H54 (cell line): ENCODE measurements at regions not wholly inside any gene's neighbourhood (a gene's known extent, or its start where the extent isn't known, plus 50 kb on each side); places are given as distances from the start of the nearest gene placed in this dataset.
A peak's percentile ranks its signal among the peaks of the same experiment; 100 is the strongest.

Experiments used
- DNase-seq: peaks from one replicate; pipeline ENCODE4 v3.0.0; 2011; ENCODE audit warnings: low spot score, mixed read lengths; ENCODE audit not compliant: insufficient read length
- FAIRE-seq: peaks from 3 replicates; lab custom pipeline; 2011; peaks lifted over from hg19 to GRCh38; lab: Jason Lieb, UNC
- POLR2A ChIP-seq: IDR thresholded peaks from 2 replicates; pipeline ENCODE4 v1.6.1; 2011; ENCODE audit warnings: low read depth, mild to moderate bottlenecking, low read length

DNA sequence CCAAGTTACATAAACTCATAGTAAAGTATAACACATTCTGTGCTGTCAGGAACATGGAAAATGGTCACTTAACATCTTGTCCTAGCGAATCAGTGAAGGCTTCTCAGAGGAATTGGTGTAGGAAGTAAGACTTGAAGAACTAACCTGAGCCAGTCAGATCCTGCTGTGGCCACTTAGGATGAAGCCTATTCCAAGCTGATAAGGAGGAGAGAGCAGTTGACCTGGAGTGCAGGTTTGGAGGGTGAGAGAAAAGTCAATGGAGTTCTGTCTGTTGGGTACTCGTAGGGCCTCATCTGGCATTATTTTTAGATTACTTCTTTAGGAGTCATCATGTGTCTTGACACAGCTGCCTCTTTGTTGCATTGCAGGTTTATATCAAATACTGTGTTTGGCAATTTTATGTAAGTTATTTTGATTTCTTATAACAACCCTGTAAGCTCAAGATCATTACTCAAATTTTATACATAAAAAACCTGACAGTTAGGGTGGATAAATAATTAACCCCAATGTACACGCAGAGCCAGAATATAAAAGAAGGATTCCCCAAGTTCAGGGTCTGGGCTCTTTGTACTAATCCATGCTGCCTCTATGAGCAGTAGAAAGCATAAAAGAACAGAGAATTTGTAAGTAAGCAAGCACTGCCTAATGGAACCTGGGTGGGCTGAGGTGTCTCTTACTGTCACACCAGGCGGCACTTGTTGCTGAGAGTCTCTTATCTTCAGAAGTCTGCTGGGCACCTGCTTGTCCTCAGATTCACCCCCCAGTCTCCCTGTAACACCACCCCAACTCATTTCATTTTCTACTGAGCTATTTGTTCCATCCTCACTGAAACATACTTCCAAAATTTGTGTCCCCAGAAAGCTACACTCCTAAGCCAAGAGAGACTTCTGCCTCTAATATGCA, 252.1 kb upstream of the NT5C1B start:
- FAIRE-seq (no peak), DNase-seq (no peak)
- no peak for TF ChIP-seq POLR2A

DNA sequence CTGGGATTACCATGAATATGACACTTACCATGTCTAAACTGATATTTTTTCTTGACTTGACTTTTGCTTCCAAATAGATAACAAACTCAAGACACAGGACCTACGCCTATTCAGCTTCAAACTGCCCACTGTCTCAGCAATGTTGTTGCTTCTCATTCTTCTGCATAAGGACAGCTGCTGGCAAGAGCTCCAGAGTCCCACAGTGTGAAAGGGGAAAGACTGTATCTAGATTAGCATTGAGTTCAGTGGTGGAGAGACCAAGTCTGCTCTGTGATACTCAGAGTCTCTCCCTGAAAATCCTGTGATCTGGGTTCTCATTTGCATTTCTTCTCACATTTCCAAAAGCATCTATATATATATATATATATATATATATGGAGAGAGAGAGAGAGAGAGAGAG, 247.9 kb upstream of the NT5C1B start:
- DNase-seq (no peak), FAIRE-seq (no peak)
- no peak for TF ChIP-seq POLR2A

GRCh38 chr2:18836436-18836835, 247.1 kb upstream of the NT5C1B start:
- TF ChIP-seq POLR2A = no peak
- no peak for FAIRE-seq

DNA sequence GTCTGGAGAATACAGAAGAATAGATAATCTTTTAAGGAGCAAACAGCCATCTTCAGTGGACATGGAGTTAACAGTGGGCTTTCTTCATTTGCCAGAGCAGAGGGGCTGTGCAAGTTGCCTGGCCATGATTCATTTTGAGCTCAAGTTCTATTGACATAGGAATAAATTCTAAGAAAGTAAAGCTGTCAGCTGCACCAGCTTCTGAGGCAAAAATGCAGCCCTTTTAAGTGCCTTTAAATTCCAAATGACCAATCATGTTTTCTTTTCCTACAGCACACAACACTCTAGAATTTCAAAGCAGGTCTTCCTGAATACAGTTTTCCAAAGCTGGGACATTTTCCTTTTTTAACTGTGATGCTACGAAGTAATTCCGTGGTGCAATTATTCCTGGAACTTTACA, 246.4 kb upstream of the NT5C1B start:
- FAIRE-seq = no peak
- DNase-seq = no peak
- TF ChIP-seq POLR2A = no peak

More at GRCh38 chr2:18836436-18836835, 247.1 kb upstream of the NT5C1B start:
- no peak for DNase-seq

DNA sequence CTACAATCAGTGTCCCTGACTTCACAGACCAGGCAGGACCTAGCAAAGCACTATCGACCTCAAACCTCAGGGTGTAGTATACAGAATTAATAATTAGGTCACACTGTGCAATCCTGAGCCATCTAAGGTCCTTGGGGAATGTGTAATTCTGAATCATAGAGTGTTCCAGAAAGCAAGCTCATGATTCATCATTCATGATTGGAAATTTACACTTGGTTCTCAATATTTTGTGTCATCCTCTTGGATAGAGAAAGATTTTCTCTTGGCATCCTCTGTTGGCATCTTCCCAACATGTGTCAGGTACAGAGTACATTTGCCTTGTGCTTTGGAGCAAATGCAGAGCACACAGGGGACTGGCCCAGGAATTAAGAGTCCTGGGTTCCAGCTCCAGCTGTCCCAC, 245.0 kb upstream of the NT5C1B start:
- FAIRE-seq (peak; percentile 89), DNase-seq (peak; percentile 12)
- no peak for TF ChIP-seq POLR2A

DNA sequence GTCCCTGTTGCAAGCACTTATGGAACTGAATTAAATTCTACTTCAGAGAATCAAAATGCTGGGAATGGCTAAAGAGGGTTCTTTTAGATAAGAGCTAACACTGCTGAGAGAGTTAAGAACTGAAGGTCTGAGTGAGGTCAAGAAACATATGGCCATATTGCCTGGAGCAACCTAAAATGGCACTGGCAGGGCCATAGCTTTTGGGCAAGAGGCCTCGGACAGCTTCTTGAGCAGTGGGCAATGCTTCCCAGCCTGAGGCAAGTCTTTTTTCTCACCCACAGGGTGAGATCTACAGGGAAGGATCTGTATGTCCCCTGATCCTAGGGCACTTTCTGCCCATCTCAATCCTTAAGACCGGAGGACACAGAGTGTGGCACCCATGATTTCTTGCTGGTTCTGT, 244.6 kb upstream of the NT5C1B start:
- FAIRE-seq = no peak
- no peak for TF ChIP-seq POLR2A

DNA sequence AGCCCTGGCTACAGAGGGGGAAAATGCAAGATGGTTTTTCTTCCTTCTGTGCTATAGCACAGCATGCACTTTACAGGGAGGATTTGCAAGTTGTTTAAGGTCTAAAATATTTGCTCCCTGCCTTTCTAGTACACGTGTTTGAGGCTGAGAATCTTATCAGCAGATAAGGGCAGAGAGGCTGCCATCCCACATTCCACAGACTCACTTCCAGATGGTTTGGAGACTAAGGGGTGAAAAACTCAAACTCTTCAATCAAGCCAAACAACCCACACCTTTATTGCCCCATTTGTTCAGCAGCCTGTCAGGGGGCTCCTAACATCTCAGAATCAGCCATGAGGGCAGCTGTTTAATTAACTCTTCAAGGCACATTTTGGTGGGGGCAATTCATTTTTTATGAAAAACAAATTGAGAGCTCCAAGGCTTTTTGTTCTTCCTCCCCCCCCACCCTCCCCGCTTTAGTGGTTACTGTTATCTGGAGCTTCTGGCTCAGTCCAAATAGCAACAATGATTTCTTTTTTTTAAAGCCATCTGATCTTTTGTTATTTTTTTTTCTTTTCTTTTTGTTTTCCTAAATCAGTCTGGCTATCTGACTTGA, 242.6 kb upstream of the NT5C1B start:
- DNase-seq (no peak), FAIRE-seq (no peak)
- no peak for TF ChIP-seq POLR2A

More for the DNA sequence above, 244.6 kb upstream of the NT5C1B start:
- DNase-seq = no peak

GRCh38 chr2:18830962-18831361, 241.6 kb upstream of the NT5C1B start:
- no peak for FAIRE-seq

DNA sequence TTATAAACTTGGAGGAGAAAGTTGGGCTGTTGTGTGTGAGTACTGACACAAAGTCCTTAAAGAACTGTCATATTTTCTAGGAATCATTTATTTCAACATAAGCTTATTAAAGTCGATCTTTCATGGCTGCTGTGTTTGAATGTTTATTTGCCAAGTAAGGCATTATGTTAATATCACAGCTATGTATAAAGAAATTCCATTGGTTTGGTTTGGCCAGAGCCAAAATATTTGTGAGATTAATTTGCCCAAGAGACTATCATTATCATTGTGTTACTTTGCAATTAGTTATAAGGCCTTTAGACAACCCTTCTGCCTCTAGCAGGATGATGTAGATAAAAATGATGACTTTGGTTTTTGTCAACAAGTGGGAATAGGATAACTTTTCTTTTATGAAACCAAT, 240.6 kb upstream of the NT5C1B start:
- FAIRE-seq (no peak), DNase-seq (no peak)
- no peak for TF ChIP-seq POLR2A

More at GRCh38 chr2:18830962-18831361, 241.6 kb upstream of the NT5C1B start:
- no peak for TF ChIP-seq POLR2A
- no peak for DNase-seq

- TF ChIP-seq POLR2A = no peak
- FAIRE-seq (no peak), DNase-seq (no peak)
Observed at GRCh38 chr2:18829251-18829902, 240.0 kb upstream of the NT5C1B start.

- TF ChIP-seq POLR2A = no peak
- no peak for FAIRE-seq
- no peak for DNase-seq
Observed at GRCh38 chr2:18828296-18828695, 238.9 kb upstream of the NT5C1B start.

GRCh38 chr2:18825838-18826237, 236.5 kb upstream of the NT5C1B start:
- no peak for FAIRE-seq
- no peak for TF ChIP-seq POLR2A
- no peak for DNase-seq

GRCh38 chr2:18824915-18825314, 235.5 kb upstream of the NT5C1B start:
- TF ChIP-seq POLR2A = no peak
- no peak for DNase-seq
- no peak for FAIRE-seq

DNA sequence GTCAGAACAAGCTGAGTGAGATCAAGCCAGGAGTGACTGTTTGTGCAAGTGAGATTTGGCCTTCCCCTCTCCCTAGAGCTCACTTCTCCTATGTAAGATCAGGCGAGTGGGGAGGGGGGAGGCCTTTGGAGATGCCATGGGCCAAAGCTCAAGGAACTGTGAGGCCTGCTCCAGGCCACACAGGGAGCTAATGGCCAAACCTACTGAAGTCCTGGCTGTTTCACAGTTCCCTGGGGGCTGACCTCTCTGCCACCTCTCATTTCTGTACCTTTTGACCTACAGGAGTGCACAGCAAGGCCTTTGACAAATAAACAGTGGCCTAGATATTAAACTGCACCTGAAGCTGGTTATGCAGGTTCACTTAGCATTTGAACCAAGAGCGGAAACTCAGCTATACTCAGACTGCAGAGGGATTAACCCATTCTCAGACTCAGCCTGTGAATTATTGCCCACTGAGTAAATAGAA, 235.0 kb upstream of the NT5C1B start:
- FAIRE-seq (no peak), DNase-seq (no peak)
- no peak for TF ChIP-seq POLR2A
